GM12875 (cell line): ENCODE measurements at regions not wholly inside any gene's neighbourhood (a gene's known extent, or its start where the extent isn't known, plus 50 kb on each side); places are given as distances from the start of the nearest gene placed in this dataset.

Experiments used
- H3K4me3 ChIP-seq: one replicate; pipeline ENCODE4 v1.5.1; 2011; ENCODE audit warnings: low read depth, low read length, control low read depth
- TF ChIP-seq, protein P1 (sequence below): IDR thresholded peaks from 2 replicates; pipeline ENCODE4 v1.5.1; 2011; ENCODE audit warnings: low read depth, mild to moderate bottlenecking, control low read depth, inconsistent platforms, low read length, moderate library complexity, borderline replicate concordance; ENCODE audit not compliant: insufficient read depth

DNA sequence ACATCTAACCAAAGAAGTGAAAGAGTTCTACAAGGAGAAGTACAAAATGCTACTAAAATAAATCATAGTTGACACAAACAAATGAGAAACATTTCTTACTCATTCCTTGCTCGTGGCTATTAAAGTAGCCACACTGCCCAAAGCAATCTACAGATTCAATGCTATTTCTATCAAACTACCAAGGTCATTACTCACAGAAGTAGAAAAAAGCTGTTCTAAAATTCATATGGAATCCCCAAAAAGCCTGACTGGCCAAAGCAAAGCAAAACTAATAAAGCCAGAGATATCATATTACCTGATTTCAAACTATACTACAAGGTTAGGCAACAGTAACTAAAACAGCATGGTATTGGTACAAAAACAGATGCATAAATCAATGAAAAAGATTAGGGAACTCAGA is 305.6 kb downstream of the RPAP3 start:
- no peak overlapping the region for H3K4me3 ChIP-seq
- TF ChIP-seq, protein P1, sequence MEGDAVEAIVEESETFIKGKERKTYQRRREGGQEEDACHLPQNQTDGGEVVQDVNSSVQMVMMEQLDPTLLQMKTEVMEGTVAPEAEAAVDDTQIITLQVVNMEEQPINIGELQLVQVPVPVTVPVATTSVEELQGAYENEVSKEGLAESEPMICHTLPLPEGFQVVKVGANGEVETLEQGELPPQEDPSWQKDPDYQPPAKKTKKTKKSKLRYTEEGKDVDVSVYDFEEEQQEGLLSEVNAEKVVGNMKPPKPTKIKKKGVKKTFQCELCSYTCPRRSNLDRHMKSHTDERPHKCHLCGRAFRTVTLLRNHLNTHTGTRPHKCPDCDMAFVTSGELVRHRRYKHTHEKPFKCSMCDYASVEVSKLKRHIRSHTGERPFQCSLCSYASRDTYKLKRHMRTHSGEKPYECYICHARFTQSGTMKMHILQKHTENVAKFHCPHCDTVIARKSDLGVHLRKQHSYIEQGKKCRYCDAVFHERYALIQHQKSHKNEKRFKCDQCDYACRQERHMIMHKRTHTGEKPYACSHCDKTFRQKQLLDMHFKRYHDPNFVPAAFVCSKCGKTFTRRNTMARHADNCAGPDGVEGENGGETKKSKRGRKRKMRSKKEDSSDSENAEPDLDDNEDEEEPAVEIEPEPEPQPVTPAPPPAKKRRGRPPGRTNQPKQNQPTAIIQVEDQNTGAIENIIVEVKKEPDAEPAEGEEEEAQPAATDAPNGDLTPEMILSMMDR = no peak

DNA sequence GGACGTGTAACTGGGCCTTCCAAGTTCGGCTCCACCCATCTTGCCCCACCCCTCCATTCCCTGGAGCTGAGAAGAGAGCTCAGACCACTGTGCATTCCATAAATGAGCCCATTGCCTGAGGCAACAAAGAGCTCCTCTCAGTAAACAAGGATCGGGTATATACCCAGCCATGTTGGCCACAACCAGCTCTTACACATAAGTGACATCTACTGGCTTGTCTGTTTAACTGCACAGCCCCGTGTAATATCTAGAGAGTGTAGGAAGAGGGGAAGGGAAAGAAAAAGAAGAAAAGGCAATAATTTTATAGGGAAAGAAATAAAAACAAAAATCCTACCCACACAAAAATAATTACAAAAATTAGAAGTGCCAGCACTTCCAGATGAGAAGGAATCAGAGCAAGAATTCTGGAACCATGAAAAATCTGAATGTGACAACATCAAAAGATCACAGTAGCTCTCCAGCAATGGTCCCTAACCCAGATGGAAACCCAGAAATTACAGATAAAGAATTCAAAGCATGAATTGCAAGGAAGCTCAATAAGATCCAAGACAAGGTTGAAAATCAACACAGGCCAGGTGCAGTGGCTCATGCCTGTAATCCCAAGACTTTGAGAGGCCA is 308.1 kb downstream of the RPAP3 start:
- TF ChIP-seq, protein P1 = peak; percentile 37; the same call in 1 of the 2 replicates
- no peak overlapping the region for H3K4me3 ChIP-seq

DNA sequence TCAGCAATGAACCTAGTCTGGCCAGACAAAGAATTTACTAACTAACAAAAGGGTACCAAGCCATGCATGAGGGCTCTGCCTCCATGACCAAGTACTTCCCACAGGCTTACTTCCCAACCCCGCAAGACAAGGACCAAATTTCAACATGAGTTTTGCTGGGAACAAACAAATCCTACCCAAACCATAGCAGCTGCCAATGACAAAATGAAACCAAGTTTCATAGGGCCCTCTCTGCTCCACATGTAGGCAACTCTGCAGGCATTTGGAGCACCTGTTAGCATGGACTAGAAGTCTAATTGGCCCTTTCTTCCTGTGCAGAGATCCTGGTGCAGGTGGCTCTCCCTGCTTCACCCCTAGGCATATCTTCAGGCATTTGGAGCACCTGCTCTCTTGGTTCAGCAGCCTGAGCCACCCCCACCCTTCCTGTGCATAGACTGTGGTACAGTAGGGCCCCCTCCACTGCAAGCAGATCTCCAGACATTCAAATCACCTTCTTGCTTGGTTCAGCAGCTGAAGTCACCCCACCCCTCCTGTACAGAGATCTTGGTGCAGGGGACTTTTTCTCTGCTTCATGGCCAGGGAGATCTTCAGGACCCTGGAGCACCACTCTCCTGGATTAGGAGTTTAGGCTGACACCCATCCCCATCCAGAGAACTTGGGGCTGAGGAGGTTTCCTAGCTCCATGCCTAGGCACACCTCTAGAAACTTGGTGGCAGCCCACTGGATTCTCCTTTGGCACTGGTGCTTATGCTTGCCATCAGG is 308.7 kb downstream of the RPAP3 start:
- H3K4me3 ChIP-seq = no peak overlapping the region
- TF ChIP-seq, protein P1 = no peak

DNA sequence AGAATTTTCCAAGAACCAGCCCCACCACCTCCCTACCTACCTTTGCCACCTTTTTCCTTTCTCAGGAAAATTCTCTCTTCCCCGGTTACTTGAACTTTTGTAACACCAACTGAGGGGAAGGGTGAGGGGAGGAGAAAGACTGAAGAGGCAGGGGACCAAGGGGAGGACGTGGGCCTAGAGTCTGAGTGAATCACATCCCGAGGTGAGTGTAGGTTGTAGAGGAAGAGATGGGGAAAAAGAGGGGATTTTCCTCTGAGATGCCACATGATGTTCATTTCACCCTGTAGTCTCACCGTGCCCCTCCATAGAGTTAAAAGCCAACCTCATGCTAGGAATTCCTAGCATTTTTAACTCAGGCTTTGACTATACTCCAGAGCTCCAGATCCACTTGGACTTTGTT is 311.8 kb downstream of the RPAP3 start:
- H3K4me3 ChIP-seq = no peak overlapping the region
- TF ChIP-seq, protein P1 = no peak

DNA sequence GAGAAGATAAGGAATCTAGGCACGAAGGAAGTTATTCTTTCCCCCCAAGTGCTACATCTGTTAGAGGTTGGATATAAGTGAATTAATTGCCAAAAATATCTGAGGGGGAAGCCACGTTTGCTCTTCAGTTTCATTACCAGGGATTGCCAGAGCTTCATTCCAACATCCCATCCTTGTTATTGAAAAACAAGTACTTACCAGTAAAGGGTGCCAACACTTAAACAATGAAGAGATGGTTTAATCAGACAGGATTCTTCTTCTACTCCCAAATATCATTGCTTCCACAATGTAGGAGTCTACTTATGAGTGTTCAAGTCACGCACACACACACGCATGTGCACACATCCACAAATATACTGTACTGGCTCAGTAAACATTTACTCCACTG is 312.4 kb downstream of the RPAP3 start:
- H3K4me3 ChIP-seq = no peak overlapping the region
- TF ChIP-seq, protein P1 = no peak

DNA sequence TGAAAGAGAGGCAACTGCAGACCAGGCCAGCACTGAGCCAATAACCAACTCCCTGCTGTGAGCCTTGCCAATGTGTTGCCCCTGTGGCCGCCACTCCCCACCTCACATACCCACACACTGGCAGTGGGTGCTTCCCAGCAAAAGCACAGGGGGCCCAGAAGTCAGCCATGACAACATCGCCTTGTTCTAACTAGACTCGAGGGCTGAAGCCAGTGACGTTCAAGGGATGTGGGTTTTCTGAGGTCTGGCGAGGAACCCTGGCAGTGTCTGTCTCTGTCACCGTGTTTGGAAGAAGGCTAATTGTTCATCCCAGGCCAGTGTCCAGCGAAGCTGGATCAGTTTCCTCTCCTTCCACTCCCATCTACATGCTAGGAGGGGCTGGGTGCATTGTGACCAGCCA is 311.8 kb upstream of the AMIGO2 start:
- H3K4me3 ChIP-seq = no peak overlapping the region
- TF ChIP-seq, protein P1 = no peak

DNA sequence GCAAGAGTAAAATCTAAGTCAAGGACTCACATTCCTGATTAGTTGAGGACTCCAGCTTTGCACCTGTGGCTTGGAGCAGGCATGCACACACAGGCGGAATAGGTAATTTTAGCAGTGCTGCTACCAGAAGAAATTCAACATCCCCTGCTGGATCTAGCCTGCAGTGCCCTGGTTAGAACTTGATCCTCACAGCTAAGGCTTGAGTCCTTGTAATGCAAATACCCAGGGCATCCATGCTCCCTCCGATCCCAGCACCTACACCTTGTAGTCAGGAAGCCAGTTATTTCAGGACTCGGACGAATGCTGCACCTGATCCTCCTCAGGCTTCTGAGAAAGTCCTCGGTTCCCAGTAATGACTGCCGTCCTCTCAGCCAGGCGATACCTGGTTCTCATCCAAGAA is 309.0 kb upstream of the AMIGO2 start:
- H3K4me3 ChIP-seq = no peak overlapping the region
- TF ChIP-seq, protein P1 = no peak
